ENCODE measurements at regions not wholly inside any gene's neighbourhood (a gene's known extent, or its start where the extent isn't known, plus 50 kb on each side); places are given as distances from the start of the nearest gene placed in this dataset.

GRCh38 chr7:34236839-34237492, 331.6 kb downstream of the BMPER start:
- in situ Hi-C loops (cut with MboI; ENCODE audit: low sequenced_read_pairs, unreplicated experiment): no loop called here
- no peak for DNase-seq (ENCODE audit: low spot score)
- TF ChIP-seq CTCF (IDR thresholded peaks at IDR 0.05; ENCODE audit: borderline replicate concordance, control extremely low read depth, extremely low read depth, insufficient read depth, missing control alignments): no peak

GRCh38 chr7:34237493-34237849, 332.1 kb downstream of the BMPER start:
- TF ChIP-seq CTCF (IDR thresholded peaks at IDR 0.05; ENCODE audit: borderline replicate concordance, control extremely low read depth, extremely low read depth, insufficient read depth, missing control alignments): no peak
- in situ Hi-C loops (cut with MboI; ENCODE audit: low sequenced_read_pairs, unreplicated experiment): no loop called here
- DNase-seq (ENCODE audit: low spot score): no peak

GRCh38 chr7:34240417-34240816, 335.1 kb downstream of the BMPER start:
- in situ Hi-C loops (cut with MboI; ENCODE audit: low sequenced_read_pairs, unreplicated experiment): no loop called here
- no peak for TF ChIP-seq CTCF (IDR thresholded peaks at IDR 0.05; ENCODE audit: borderline replicate concordance, control extremely low read depth, extremely low read depth, insufficient read depth, missing control alignments)
- DNase-seq (ENCODE audit: low spot score): no peak

- TF ChIP-seq CTCF (IDR thresholded peaks at IDR 0.05; ENCODE audit: borderline replicate concordance, control extremely low read depth, extremely low read depth, insufficient read depth, missing control alignments): no peak
- no peak for DNase-seq (ENCODE audit: low spot score)
- in situ Hi-C loops (cut with MboI; ENCODE audit: low sequenced_read_pairs, unreplicated experiment): no loop called here
Measured at GRCh38 chr7:34242391-34242790, 337.1 kb downstream of the BMPER start.

GRCh38 chr7:34245246-34245645, 339.9 kb downstream of the BMPER start:
- in situ Hi-C loops (cut with MboI; ENCODE audit: low sequenced_read_pairs, unreplicated experiment): no loop called here
- no peak for DNase-seq (ENCODE audit: low spot score)
- no peak for TF ChIP-seq CTCF (IDR thresholded peaks at IDR 0.05; ENCODE audit: borderline replicate concordance, control extremely low read depth, extremely low read depth, insufficient read depth, missing control alignments)

- no peak for TF ChIP-seq CTCF (IDR thresholded peaks at IDR 0.05; ENCODE audit: borderline replicate concordance, control extremely low read depth, extremely low read depth, insufficient read depth, missing control alignments)
- in situ Hi-C loops (cut with MboI; ENCODE audit: low sequenced_read_pairs, unreplicated experiment): no loop called here
- DNase-seq (ENCODE audit: low spot score): no peak
Measured at GRCh38 chr7:34247468-34247867, 342.1 kb downstream of the BMPER start.
